NCI-H82 treated with DMSO at 0.1 percent for 48 hours (cell line): ENCODE measurements at regions not wholly inside any gene's neighbourhood (a gene's known extent, or its start where the extent isn't known, plus 50 kb on each side); places are given as distances from the start of the nearest gene placed in this dataset.

Source experiments
- DNase-seq: peaks from one replicate; lab custom pipeline; 2025; ENCODE audit not compliant: unreplicated experiment; lab: John Stamatoyannopoulos, UW

DNA sequence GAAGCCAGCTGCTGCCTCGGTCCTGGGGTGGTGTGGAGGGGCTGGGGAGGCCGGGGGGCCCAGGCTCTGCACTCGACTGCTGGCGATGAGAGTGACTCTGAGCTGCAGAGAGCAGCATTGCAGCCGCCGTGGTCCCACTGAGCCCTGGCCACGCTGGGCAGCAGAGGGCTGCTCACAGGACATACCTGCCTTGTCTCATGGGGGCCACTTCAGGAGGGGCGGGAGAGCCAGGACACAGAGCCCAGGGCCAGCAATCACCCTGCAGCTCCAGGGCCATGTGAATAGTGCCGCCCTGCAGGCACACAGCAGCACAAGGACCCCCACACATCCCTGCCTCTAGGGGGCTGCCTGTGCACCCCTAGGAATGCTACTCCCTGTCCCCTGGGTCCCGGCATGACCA, 147.0 kb downstream of the CRYBB2 start:
- no peak for DNase-seq

DNA sequence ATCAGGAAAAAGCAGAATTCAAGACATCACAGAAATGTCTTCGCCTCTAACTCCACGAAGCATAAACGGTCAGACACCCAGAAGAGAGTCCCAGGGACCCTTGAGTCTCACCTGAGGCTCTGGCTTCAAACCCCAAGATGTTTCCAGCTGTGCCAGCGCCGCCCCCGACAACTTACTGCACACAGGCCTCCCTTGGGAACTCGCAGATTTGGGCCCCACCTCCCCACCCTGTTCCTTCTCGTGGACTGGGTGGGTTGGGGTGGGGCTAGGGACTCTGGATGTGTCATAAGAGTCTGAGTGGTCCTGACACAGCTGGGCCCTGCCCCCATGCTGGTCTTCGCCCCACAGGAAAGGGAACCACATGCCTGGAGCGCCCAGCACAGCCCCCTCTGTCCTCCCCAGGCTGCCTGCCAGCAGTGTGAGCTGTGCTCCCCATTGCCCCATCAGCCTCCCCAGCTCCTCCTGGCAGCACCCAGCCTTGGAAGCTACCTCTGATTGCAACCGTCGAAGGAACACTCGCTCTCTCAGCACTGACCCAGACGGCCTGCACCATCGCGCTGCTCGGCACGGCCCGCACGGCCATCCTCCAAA, 147.5 kb downstream of the CRYBB2 start:
- DNase-seq: no peak

DNA sequence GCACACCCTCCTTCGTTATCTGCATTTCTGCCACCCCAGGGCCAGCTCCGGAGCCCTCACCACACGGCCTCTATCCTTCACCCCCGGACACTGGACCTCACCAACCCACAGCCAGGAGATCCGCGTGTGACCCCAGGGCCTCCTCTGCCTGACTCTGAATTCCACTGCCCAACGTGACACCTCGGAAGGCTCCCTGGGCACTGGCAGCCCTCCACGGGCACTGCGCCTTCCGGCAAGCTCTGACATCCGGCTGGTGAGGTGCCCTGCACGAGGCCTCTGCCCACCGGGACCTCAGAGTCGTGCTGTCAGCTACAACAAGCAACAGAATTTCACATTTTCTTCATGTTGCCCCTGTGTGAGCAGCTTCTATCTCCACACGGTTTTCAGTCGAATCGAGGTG, 148.3 kb downstream of the CRYBB2 start:
- DNase-seq: no peak

DNA sequence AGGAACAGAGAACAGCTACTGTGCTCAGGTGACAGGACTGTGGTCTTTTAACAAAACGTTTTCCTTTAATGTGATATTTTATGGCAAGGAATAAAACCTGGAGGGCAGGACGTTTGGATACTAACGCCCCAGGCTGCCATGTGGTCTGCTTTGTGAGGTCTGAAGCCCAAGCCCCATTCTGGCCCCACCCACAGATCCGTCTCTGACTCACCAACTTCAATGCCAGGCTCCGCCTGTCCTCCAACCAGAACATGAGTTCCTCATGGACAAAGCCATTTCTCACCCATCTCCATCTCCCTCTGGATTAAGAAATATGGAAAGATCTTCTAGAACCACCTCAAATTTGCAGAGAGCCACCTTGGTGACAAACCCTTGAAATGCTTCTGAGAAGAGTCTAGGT, 148.8 kb downstream of the CRYBB2 start:
- DNase-seq: no peak

- DNase-seq: no peak
Observed at GRCh38 chr22:25369041-25369440, 149.6 kb downstream of the CRYBB2 start.

DNA sequence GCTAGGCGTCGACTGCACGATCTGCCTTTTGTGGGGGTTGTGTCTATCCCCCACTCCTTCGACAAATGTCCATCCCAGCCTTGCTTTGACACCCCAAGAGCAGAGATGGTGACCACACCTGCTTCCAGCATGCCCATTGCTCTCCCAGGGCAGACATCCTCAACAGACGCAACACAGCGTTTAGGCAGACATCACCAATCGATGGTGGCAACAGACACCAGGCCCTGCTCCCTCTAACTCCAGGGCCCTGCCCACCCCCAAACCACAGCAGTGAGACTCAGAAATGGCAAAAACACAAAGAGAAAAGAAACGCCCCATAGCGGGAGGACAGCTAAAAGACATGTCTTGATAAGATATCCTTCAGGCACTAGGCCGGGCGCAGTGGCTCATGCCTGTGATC, 150.9 kb downstream of the CRYBB2 start:
- DNase-seq: no peak

- no peak for DNase-seq
Observed at GRCh38 chr22:25372000-25372595, 152.7 kb downstream of the CRYBB2 start.

GRCh38 chr22:25373961-25374360, 154.5 kb downstream of the CRYBB2 start:
- no peak for DNase-seq

- no peak for DNase-seq
Observed at GRCh38 chr22:25374869-25375268, 155.4 kb downstream of the CRYBB2 start.

- DNase-seq: no peak
Observed at GRCh38 chr22:25375683-25376082, 156.2 kb downstream of the CRYBB2 start.

- DNase-seq: no peak
Observed at GRCh38 chr22:25377699-25378098, 158.3 kb downstream of the CRYBB2 start.

DNA sequence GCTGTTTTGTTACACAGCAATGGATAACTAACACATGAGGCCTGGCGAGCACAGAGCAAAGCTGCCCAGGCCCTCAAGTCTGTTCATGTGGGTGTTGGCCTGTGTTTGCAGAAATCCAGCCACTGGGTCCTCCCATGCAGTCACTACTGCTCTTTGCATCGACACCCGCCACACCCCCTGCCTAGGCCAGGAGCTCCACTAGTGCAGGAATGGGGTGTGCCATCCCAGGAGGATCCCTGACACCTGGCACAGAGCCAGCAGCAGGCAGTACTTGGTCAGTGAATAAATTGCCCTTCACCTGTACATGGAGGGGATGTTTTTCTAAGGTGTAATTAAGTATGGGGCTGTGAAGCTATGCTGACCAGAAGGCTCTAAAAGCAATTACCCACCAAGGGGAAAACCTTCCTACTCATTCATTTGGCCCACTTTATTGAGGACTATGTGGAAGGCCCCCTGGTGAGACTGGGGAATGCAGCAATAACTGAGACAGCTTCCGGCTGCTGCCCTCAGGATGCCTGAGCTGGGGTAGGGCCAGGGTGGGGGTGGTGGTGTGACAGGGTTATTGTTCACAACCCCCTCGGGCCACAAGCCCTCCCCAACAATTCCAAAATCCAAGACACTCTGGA, 160.8 kb downstream of the CRYBB2 start:
- DNase-seq: no peak

DNA sequence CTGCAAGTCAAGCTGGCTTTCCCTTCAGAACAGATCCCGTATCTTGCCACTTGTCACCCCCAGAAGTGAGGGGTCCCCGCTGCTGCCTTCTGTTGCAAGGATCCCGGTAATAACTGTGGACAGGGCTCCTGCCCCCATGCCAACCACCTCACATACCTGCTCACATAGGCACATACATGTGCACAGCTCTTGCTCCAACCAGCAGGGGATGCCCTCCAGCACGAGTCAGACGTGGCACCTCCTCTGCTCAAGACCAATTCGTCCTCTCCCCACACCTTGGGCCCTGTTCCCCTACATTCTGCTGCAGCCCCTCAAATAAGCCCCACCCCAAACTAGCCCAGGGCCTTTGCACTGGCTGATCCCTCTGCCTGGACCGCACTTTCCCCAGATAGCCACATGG, 163.3 kb downstream of the CRYBB2 start:
- no peak for DNase-seq

DNA sequence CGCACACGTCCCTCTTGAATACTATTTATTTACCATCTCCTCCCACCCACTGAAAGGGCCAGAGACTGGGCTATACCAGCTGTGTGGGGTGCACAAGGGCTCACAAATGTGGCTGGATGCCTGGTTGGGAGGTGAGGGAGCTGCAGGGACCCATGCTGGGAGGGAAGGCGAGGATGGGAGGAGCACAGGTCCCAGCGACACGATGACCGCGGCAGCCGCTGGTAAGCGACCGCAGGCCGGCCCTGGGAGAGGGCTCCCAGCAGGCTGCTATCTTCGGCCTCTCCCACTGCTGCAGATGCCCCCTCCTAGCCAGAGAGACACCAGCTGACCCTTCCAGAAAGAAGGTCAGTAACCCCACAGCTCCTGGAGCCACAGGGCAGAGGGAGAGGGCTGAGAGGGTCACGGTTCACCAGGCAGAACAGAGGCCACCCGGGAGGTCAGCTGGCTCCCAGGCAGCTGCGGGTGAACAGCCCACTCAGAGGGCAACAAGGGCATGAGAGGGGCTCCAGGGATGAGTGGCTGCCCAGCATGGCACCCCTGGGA, 163.9 kb downstream of the CRYBB2 start:
- no peak for DNase-seq

- DNase-seq: no peak
Observed at GRCh38 chr22:25383892-25384291, 164.5 kb downstream of the CRYBB2 start.

- no peak for DNase-seq
Observed at GRCh38 chr22:25386538-25386884, 167.1 kb downstream of the CRYBB2 start.

DNA sequence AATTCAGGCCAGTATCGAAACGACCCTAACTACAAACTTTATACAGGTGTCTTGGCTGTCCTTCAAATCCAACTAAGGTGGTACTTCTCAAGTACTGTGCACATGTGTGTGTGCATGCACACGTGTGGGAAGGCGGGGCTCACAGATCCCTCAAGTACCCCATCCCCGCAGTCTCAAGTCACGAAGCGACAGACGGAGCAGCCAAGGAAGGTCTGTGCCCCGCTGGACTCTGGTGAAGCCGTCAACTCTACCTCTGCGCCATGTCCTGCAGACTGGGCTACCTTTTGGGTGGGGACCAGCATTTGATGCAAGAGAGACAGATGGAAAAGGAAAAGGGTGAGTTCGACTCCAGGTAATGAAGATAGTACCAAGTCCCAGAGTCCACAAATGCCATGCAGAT, 169.0 kb downstream of the CRYBB2 start:
- DNase-seq: no peak

GRCh38 chr22:25388866-25389540, 169.6 kb downstream of the CRYBB2 start:
- no peak for DNase-seq

DNA sequence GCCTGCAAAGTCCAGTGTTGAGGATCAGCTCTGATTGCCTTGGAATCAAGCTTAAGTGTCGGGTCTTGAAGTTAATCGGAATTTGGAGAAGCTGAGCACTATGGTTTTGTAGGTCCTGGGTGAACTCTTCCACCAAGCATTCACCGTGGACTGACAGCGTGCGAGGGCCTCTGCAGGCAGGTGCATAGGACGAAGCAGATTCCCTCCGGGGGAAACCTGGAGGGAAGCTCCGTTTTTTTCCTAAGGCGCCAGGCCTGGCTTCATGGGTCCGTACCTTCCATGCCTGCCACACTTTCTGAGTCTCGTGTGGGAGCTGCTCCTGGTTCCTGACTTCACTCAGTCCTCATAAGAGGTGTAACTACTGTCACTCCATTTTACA, 170.1 kb downstream of the CRYBB2 start:
- no peak for DNase-seq

- no peak for DNase-seq
Observed at GRCh38 chr22:25390297-25391240, 171.1 kb downstream of the CRYBB2 start.

- DNase-seq: no peak
Observed at GRCh38 chr22:25392584-25392983, 171.9 kb upstream of the GRK3 start.
